IMR-90 (cell line): ENCODE measurements at regions not wholly inside any gene's neighbourhood (a gene's known extent, or its start where the extent isn't known, plus 50 kb on each side); places are given as distances from the start of the nearest gene placed in this dataset.

ENCODE experiments used
- ATAC-seq: fragments of 200-7000 bp; cut with Tn5 transposase; 2 replicates; pipeline ENCODE4 v1.9.1; 2020; ENCODE audit warnings: low read depth, mild to moderate bottlenecking, moderate library complexity
- BruUV-seq: library from RNA; stranded (reverse); fragments of 400-500 nt; replicated peaks from 2 replicates; lab custom pipeline; 2021; lab: Mats Ljungman, UMichigan
- CTCF ChIA-PET: fragments of 300-600 bp; formaldehyde crosslinking; extraction: SDS; loops from one replicate; lab custom pipeline; 2021; ENCODE audit warnings: antibody characterized with exemption; lab: Yijun Ruan, JAX
- POLR2A ChIA-PET: fragments of 300-600 bp; sonication (Branson Sonifier 250); formaldehyde crosslinking; loops from one replicate; lab custom pipeline; 2022; ENCODE audit warnings: antibody characterized with exemption; ENCODE audit not compliant: unreplicated experiment; lab: Charles Lee
- DNase-seq: peaks from one replicate; pipeline ENCODE4 v3.0.0; 2013
- H2AFZ ChIP-seq: replicated peaks from 2 replicates; pipeline ENCODE3; 2013; ENCODE audit warnings: low read length, mild to moderate bottlenecking; ENCODE audit not compliant: poor library complexity
- H2AK5ac ChIP-seq: 2 replicates; pipeline ENCODE4 v1.6.1; 2013; ENCODE audit warnings: low read depth, low read length, inconsistent platforms
- H2AK9ac ChIP-seq: replicated peaks from 2 replicates; pipeline ENCODE3; 2013; ENCODE audit warnings: mild to moderate bottlenecking, low read depth, low read length, moderate library complexity; ENCODE audit not compliant: poor library complexity
- H2BK120ac ChIP-seq: 2 replicates; pipeline ENCODE4 v1.6.1; 2013; ENCODE audit warnings: low read depth, low read length, inconsistent platforms
- H2BK15ac ChIP-seq: 3 replicates; pipeline ENCODE4 v1.6.1; 2013; ENCODE audit warnings: low read depth, low read length, inconsistent platforms
- H2BK20ac ChIP-seq: 2 replicates; pipeline ENCODE4 v1.6.1; 2013; ENCODE audit warnings: low read depth, mild to moderate bottlenecking, inconsistent platforms, low read length, moderate library complexity
- H2BK5ac ChIP-seq: 2 replicates; pipeline ENCODE4 v1.6.1; 2013; ENCODE audit warnings: mild to moderate bottlenecking, low read depth, low read length, inconsistent platforms; ENCODE audit not compliant: poor library complexity, severe bottlenecking
- H3K14ac ChIP-seq: replicated peaks from 2 replicates; pipeline ENCODE4 v1.6.1; 2013; ENCODE audit warnings: low read depth, low read length, inconsistent platforms
- H3K18ac ChIP-seq: 2 replicates; pipeline ENCODE4 v1.6.1; 2013; ENCODE audit warnings: low read depth, low read length, control low read depth
- H3K23ac ChIP-seq: 2 replicates; pipeline ENCODE4 v1.6.1; 2013; ENCODE audit warnings: low read depth, low read length, inconsistent platforms
- H3K27ac ChIP-seq: 2 replicates; pipeline ENCODE4 v1.5.1; 2013; ENCODE audit warnings: mild to moderate bottlenecking, control low read depth, low read length; ENCODE audit not compliant: insufficient read depth
- H3K27me3 ChIP-seq: 2 replicates; pipeline ENCODE4 v1.6.1; 2013; ENCODE audit warnings: low read length; ENCODE audit not compliant: control insufficient read depth, insufficient read depth
- H3K36me3 ChIP-seq: 2 replicates; pipeline ENCODE4 v1.6.1; 2013; ENCODE audit warnings: low read length, mixed read lengths; ENCODE audit not compliant: control insufficient read depth, insufficient read depth
- H3K4ac ChIP-seq: 2 replicates; pipeline ENCODE4 v1.6.1; 2013; ENCODE audit warnings: low read depth, low read length, inconsistent platforms
- H3K4me1 ChIP-seq: 2 replicates; pipeline ENCODE4 v1.6.1; 2013; ENCODE audit warnings: low read length, mixed read lengths; ENCODE audit not compliant: control insufficient read depth, insufficient read depth
- H3K4me2 ChIP-seq: 2 replicates; pipeline ENCODE4 v1.6.1; 2013; ENCODE audit warnings: low read depth, mild to moderate bottlenecking, control low read depth, low read length, moderate library complexity
- H3K4me3 ChIP-seq: 2 replicates; pipeline ENCODE4 v1.5.1; 2013; ENCODE audit warnings: low read depth, mild to moderate bottlenecking, control low read depth, low read length, moderate library complexity; ENCODE audit not compliant: insufficient read depth
- H3K56ac ChIP-seq: 2 replicates; pipeline ENCODE4 v1.6.1; 2013; ENCODE audit warnings: low read length, inconsistent platforms; ENCODE audit not compliant: insufficient read depth; ENCODE audit errors: extremely low read depth
- H3K79me1 ChIP-seq, 2 experiments: 2 replicates each; pipeline ENCODE4 v1.6.1; 2013; ENCODE audit warnings: low read length in 2 of 2, inconsistent platforms in 1 of 2, low read depth in 1 of 2
- H3K9ac ChIP-seq: 2 replicates; pipeline ENCODE4 v1.6.1; 2013; ENCODE audit warnings: low read depth, low read length, control low read depth
- H3K9me1 ChIP-seq: 2 replicates; pipeline ENCODE4 v1.6.1; 2013; ENCODE audit warnings: low read length, inconsistent platforms; ENCODE audit not compliant: insufficient read depth
- H3K9me3 ChIP-seq: 2 replicates; pipeline ENCODE4 v1.6.1; 2013; ENCODE audit warnings: low read length; ENCODE audit not compliant: control insufficient read depth, insufficient read depth
- H4K20me1 ChIP-seq: 2 replicates; pipeline ENCODE4 v1.6.1; 2013; ENCODE audit warnings: low read length, inconsistent platforms; ENCODE audit not compliant: insufficient read depth
- H4K5ac ChIP-seq: 2 replicates; pipeline ENCODE4 v1.6.1; 2013; ENCODE audit warnings: mild to moderate bottlenecking, low read depth, low read length, control low read depth
- H4K8ac ChIP-seq, 2 experiments: 2 replicates each; pipeline ENCODE4 v1.6.1; 2013; ENCODE audit warnings: low read depth in 2 of 2, low read length in 2 of 2, control low read depth in 1 of 2, inconsistent platforms in 1 of 2
- H4K91ac ChIP-seq: 2 replicates; pipeline ENCODE4 v1.6.1; 2013; ENCODE audit warnings: low read depth, low read length, inconsistent platforms; ENCODE audit not compliant: insufficient read depth
- BHLHE40 ChIP-seq: fragments of 150-350 bp; IDR thresholded peaks from 2 replicates; pipeline ENCODE4 v1.6.1; 2016; ENCODE audit warnings: mild to moderate bottlenecking, low read depth, low read length
- CEBPB ChIP-seq: IDR thresholded peaks from 2 replicates; pipeline ENCODE4 v1.6.1; 2012; ENCODE audit warnings: low read depth, low read length, improper control_type of control experiment
- CHD1 ChIP-seq: IDR thresholded peaks from 2 replicates; pipeline ENCODE4 v1.6.1; 2012; ENCODE audit warnings: low read depth, low read length, improper control_type of control experiment
- ELK1 ChIP-seq: fragments of 150-350 bp; IDR thresholded peaks from 2 replicates; pipeline ENCODE4 v1.6.1; 2016; ENCODE audit warnings: low read depth, mild to moderate bottlenecking, low read length, moderate library complexity, borderline replicate concordance
- FOS ChIP-seq: fragments of 150-350 bp; IDR thresholded peaks from 2 replicates; pipeline ENCODE4 v1.6.1; 2016; ENCODE audit warnings: low read depth, low read length
- MAFK ChIP-seq: IDR thresholded peaks from 2 replicates; pipeline ENCODE4 v1.6.1; 2012; ENCODE audit warnings: low read depth, low read length, improper control_type of control experiment
- MAZ ChIP-seq: IDR thresholded peaks from 2 replicates; pipeline ENCODE4 v1.6.1; 2012; ENCODE audit warnings: low read depth, mild to moderate bottlenecking, low read length, improper control_type of control experiment, moderate library complexity, borderline replicate concordance
- MXI1 ChIP-seq: IDR thresholded peaks from 2 replicates; pipeline ENCODE4 v1.6.1; 2012; ENCODE audit warnings: low read depth, mild to moderate bottlenecking, low read length, moderate library complexity, borderline replicate concordance
- NFE2L2 ChIP-seq: fragments of 150-350 bp; IDR thresholded peaks from 2 replicates; pipeline ENCODE4 v1.6.1; 2016; ENCODE audit warnings: low read depth, mild to moderate bottlenecking, low read length
- POLR2A ChIP-seq: IDR thresholded peaks from 2 replicates; pipeline ENCODE4 v1.6.1; 2012; ENCODE audit warnings: mild to moderate bottlenecking, low read depth, low read length
- RAD21 ChIP-seq: IDR thresholded peaks from 2 replicates; pipeline ENCODE4 v1.6.1; 2012; ENCODE audit warnings: low read length, improper control_type of control experiment
- RCOR1 ChIP-seq: IDR thresholded peaks from 2 replicates; pipeline ENCODE4 v1.6.1; 2012; ENCODE audit warnings: mild to moderate bottlenecking, low read length, improper control_type of control experiment; ENCODE audit not compliant: insufficient replicate concordance
- RFX5 ChIP-seq: IDR thresholded peaks from 2 replicates; pipeline ENCODE4 v1.8.0; 2012; ENCODE audit warnings: low read depth, mild to moderate bottlenecking, low read length, moderate library complexity
- SMC3 ChIP-seq: fragments of 150-350 bp; IDR thresholded peaks from 2 replicates; pipeline ENCODE4 v1.6.1; 2016; ENCODE audit warnings: low read depth, mild to moderate bottlenecking, antibody characterized with exemption, low read length, moderate library complexity
- USF2 ChIP-seq: fragments of 150-350 bp; IDR thresholded peaks from 2 replicates; pipeline ENCODE4 v1.6.1; 2017; ENCODE audit warnings: mild to moderate bottlenecking, antibody characterized with exemption, low read length, low read depth
- WGBS, 2 experiments: methylation state at CpG; one replicate each; pipeline versions ENCODE4 v1.1.5 to v1.1.7; 2013; ENCODE audit warnings: missing lambda C conversion rate in 2 of 2; ENCODE audit not compliant: insufficient read length in 1 of 2; ENCODE audit errors: extremely low coverage in 2 of 2; 5-methylcytosine and 5-hydroxymethylcytosine counted together
- dilution Hi-C: fragments of 300-500 bp; cut with HindIII; formaldehyde crosslinking; loops from one replicate; pipeline ENCODE4 v1.14.3; 2018; ENCODE audit warnings: low sequenced_read_pairs; ENCODE audit not compliant: unreplicated experiment
- in situ Hi-C: fragments of 300-500 bp; cut with MboI; formaldehyde crosslinking; loops from 3 replicates; pipeline ENCODE4 v1.14.3; 2019; ENCODE audit warnings: low sequenced_read_pairs, inconsistent platforms, mixed read lengths
- intact Hi-C: fragments of 100-400 bp; cut with micrococcal nuclease; formaldehyde crosslinking; loops from 2 replicates; pipeline ENCODE4 v1.10.0; 2022
- TF ChIP-seq, protein P1 (sequence below): conservative IDR thresholded peaks from 2 replicates; pipeline ENCODE4 v1.5.1; 2012; ENCODE audit warnings: mild to moderate bottlenecking, low read depth, low read length, improper control_type of control experiment

- DNase-seq (no peak), ATAC-seq (no peak)
- Histone ChIP-seq H3K4me3 (no peak overlapping the region), H3K36me3 (no peaks in the 10 kb centered on the region), H3K4ac (no peak overlapping the region), H3K14ac (no peak overlapping the region), H3K9ac (no peak overlapping the region), H3K79me1 (no peaks in the 10 kb centered on the region), H4K5ac (no peak overlapping the region), H3K9me3 (no peaks in the 10 kb centered on the region), H2BK120ac (no peak overlapping the region), H3K18ac (no peak overlapping the region), H3K27ac (no peak overlapping the region), H2AFZ (no peak overlapping the region), H3K4me2 (no peak overlapping the region), H3K27me3 (peaks cover 9% of the 10 kb centered on the region), H4K8ac (no peak overlapping the region), H3K56ac (no peak overlapping the region), H2BK5ac (no peak overlapping the region), H2BK15ac (no peak overlapping the region), H4K91ac (no peak overlapping the region), H2AK5ac (no peak overlapping the region), H2AK9ac (no peak overlapping the region), H4K20me1 (no peaks in the 10 kb centered on the region), H3K4me1 (no peaks in the 10 kb centered on the region), H3K23ac (no peak overlapping the region), H2BK20ac (no peak overlapping the region), H3K9me1 (no peaks in the 10 kb centered on the region)
- intact Hi-C loops: no loop called here
- WGBS, 2 experiments: 27% methylated on average over 6 of the region's 11 CpGs; no CpG with 5 or more reads in 1 of the 2 experiments
- dilution Hi-C loops: no loop called here
- BruUV-seq: no TSS peak
- in situ Hi-C loops: no loop called here
- ChIA-PET CTCF (no interaction called here), POLR2A (interaction anchor here (0.6 kb wide), 1 partner anchor 28 kb away, joined by 4 read pairs; no protein-coding TSS in a partner anchor)
- TF ChIP-seq RFX5: no peak
- no peak for TF ChIP-seq FOS
- no peak for TF ChIP-seq BHLHE40
- TF ChIP-seq, protein P1, sequence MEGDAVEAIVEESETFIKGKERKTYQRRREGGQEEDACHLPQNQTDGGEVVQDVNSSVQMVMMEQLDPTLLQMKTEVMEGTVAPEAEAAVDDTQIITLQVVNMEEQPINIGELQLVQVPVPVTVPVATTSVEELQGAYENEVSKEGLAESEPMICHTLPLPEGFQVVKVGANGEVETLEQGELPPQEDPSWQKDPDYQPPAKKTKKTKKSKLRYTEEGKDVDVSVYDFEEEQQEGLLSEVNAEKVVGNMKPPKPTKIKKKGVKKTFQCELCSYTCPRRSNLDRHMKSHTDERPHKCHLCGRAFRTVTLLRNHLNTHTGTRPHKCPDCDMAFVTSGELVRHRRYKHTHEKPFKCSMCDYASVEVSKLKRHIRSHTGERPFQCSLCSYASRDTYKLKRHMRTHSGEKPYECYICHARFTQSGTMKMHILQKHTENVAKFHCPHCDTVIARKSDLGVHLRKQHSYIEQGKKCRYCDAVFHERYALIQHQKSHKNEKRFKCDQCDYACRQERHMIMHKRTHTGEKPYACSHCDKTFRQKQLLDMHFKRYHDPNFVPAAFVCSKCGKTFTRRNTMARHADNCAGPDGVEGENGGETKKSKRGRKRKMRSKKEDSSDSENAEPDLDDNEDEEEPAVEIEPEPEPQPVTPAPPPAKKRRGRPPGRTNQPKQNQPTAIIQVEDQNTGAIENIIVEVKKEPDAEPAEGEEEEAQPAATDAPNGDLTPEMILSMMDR: no peak
- TF ChIP-seq MXI1: no peak
- TF ChIP-seq RCOR1: no peak
- no peak for TF ChIP-seq RAD21
- TF ChIP-seq NFE2L2: no peak
- no peak for TF ChIP-seq MAFK
- no peak for TF ChIP-seq POLR2A
- TF ChIP-seq SMC3: no peak
- no peak for TF ChIP-seq CHD1
- no peak for TF ChIP-seq MAZ
- TF ChIP-seq ELK1: no peak
- TF ChIP-seq USF2: no peak
- no peak for TF ChIP-seq CEBPB
Measured at GRCh38 chrX:120016068-120016441, 61.4 kb downstream of the RHOXF2B start.
